GM12878 (cell line): ENCODE measurements at regions not wholly inside any gene's neighbourhood (a gene's known extent, or its start where the extent isn't known, plus 50 kb on each side); places are given as distances from the start of the nearest gene placed in this dataset.

ENCODE experiments used
- ATAC-seq: fragments of 200-7000 bp; cut with Tn5 transposase; 3 replicates; pipeline ENCODE4 v1.9.1; 2020; ENCODE audit warnings: mild to moderate bottlenecking, moderate library complexity
- BruUV-seq: library from RNA; stranded (reverse); fragments of 400-500 nt; replicated peaks from 2 replicates; lab custom pipeline; 2021; lab: Mats Ljungman, UMichigan
- CTCF ChIA-PET: fragments of 300-600 bp; sonication (Branson Sonifier 250); formaldehyde crosslinking; extraction: SDS; loops from one replicate; lab custom pipeline; 2021; ENCODE audit warnings: inconsistent platforms; lab: Yijun Ruan, JAX
- POLR2A ChIA-PET: fragments of 350-600 bp; formaldehyde crosslinking; extraction: SDS; loops from one replicate; lab custom pipeline; 2021; ENCODE audit warnings: inconsistent platforms; lab: Charles Lee
- RAD21 ChIA-PET: fragments of 300-600 bp; sonication (Branson Sonifier 250); formaldehyde crosslinking; loops from one replicate; lab custom pipeline; 2023; ENCODE audit warnings: antibody characterized with exemption; ENCODE audit not compliant: unreplicated experiment; lab: Charles Lee
- SMC1A ChIA-PET: fragments of 300-600 bp; sonication (Branson Sonifier 250); formaldehyde crosslinking; loops from one replicate; lab custom pipeline; 2023; ENCODE audit not compliant: unreplicated experiment, uncharacterized antibody; lab: Charles Lee
- DNase-seq: peaks from one replicate; pipeline ENCODE4 v3.0.0-alpha.2; 2011; ENCODE audit warnings: low read depth, low spot score
- FAIRE-seq: peaks from 3 replicates; lab custom pipeline; 2011; peaks lifted over from hg19 to GRCh38; lab: Jason Lieb, UNC
- H2AFZ ChIP-seq: 2 replicates; pipeline ENCODE4 v1.6.0; 2011; ENCODE audit warnings: low read depth, low read length, control low read depth; ENCODE audit not compliant: control insufficient read depth
- H3K27ac ChIP-seq: 2 replicates; pipeline ENCODE4 v1.5.1; 2011; ENCODE audit warnings: control low read depth; ENCODE audit not compliant: control insufficient read depth, insufficient read depth
- H3K27me3 ChIP-seq, 2 experiments: replicated peaks in 1 of 2; 2 replicates each; pipeline versions ENCODE4 v1.6.0 to v1.6.1; 2011; ENCODE audit warnings: low read length in 1 of 2; ENCODE audit not compliant: control insufficient read depth in 2 of 2, insufficient read depth in 2 of 2
- H3K36me3 ChIP-seq, 2 experiments: 2 replicates each; pipeline ENCODE4 v1.5.1; 2011; ENCODE audit warnings: low read length in 1 of 2; ENCODE audit not compliant: control insufficient read depth in 2 of 2, insufficient read depth in 2 of 2
- H3K4me1 ChIP-seq: 2 replicates; pipeline ENCODE4 v1.6.1; 2011; ENCODE audit warnings: mild to moderate bottlenecking, low read length, moderate library complexity, mixed read lengths; ENCODE audit not compliant: control insufficient read depth, insufficient read depth
- H3K4me2 ChIP-seq: 2 replicates; pipeline ENCODE4 v1.6.0; 2011; ENCODE audit warnings: control low read depth; ENCODE audit not compliant: control insufficient read depth, insufficient read depth
- H3K4me3 ChIP-seq: fragments of 200-600 bp; sonication (generic); 2 replicates; pipeline ENCODE4 v1.5.1; 2016
- H3K79me2 ChIP-seq: 2 replicates; pipeline ENCODE4 v1.6.0; 2011; ENCODE audit warnings: low read length; ENCODE audit not compliant: control insufficient read depth, insufficient read depth
- H3K9ac ChIP-seq: 2 replicates; pipeline ENCODE4 v1.8.0; 2011; ENCODE audit warnings: low read length, control low read depth, mixed read lengths; ENCODE audit not compliant: control insufficient read depth, insufficient read depth
- H3K9me3 ChIP-seq: replicated peaks from 3 replicates; pipeline ENCODE4 v1.5.1; 2011; ENCODE audit warnings: mild to moderate bottlenecking, low read length; ENCODE audit not compliant: control insufficient read depth, insufficient read depth
- H4K20me1 ChIP-seq: 2 replicates; pipeline ENCODE4 v1.6.0; 2011; ENCODE audit not compliant: control insufficient read depth, insufficient read depth
- BHLHE40 ChIP-seq, 2 experiments: fragments of 450-650 bp in 1 of 2; IDR thresholded peaks; 2 replicates each; pipeline ENCODE4 v1.6.1; 2011 to 2017; ENCODE audit warnings: low read depth in 2 of 2, borderline replicate concordance in 1 of 2, improper control_type of control experiment in 1 of 2, low read length in 1 of 2, mild to moderate bottlenecking in 1 of 2
- CBX3 ChIP-seq: fragments of 200-600 bp; sonication (generic); IDR thresholded peaks from 2 replicates; pipeline ENCODE4 v1.6.1; 2016; ENCODE audit warnings: low read depth, borderline replicate concordance
- CHD1 ChIP-seq: IDR thresholded peaks from 2 replicates; pipeline ENCODE4 v1.6.1; 2012; ENCODE audit warnings: low read depth, low read length, improper control_type of control experiment
- CHD2 ChIP-seq: IDR thresholded peaks from 2 replicates; pipeline ENCODE4 v1.6.1; 2011; ENCODE audit warnings: low read depth, low read length, improper control_type of control experiment, borderline replicate concordance
- E2F8 ChIP-seq: fragments of 450-650 bp; IDR thresholded peaks from 2 replicates; pipeline ENCODE4 v1.6.1; 2018; ENCODE audit warnings: mild to moderate bottlenecking, low read depth, moderate library complexity; ENCODE audit not compliant: partially characterized antibody
- EP300 ChIP-seq, 2 experiments: fragments of 150-350 bp in 1 of 2; IDR thresholded peaks; 2 replicates each; pipeline ENCODE4 v1.6.1; 2011 to 2012; ENCODE audit warnings: low read depth in 2 of 2, low read length in 2 of 2, borderline replicate concordance in 1 of 2, improper control_type of control experiment in 1 of 2, inconsistent platforms in 1 of 2; ENCODE audit not compliant: control insufficient read depth in 1 of 2
- FOXK2 ChIP-seq: fragments of 450-650 bp; IDR thresholded peaks from 2 replicates; pipeline ENCODE4 v1.6.1; 2017; ENCODE audit warnings: mild to moderate bottlenecking, moderate library complexity
- FOXM1 ChIP-seq: IDR thresholded peaks from 2 replicates; pipeline ENCODE4 v1.6.1; 2012; ENCODE audit warnings: low read depth, mild to moderate bottlenecking, inconsistent platforms, low read length, moderate library complexity
- GATAD2B ChIP-seq: fragments of 450-650 bp; conservative IDR thresholded peaks from 2 replicates; pipeline ENCODE4 v1.6.1; 2017; ENCODE audit warnings: low read depth, mild to moderate bottlenecking, moderate library complexity
- HDGF ChIP-seq: fragments of 450-650 bp; IDR thresholded peaks from 2 replicates; pipeline ENCODE4 v1.6.1; 2016; ENCODE audit warnings: antibody characterized with exemption
- IRF4 ChIP-seq: IDR thresholded peaks from 2 replicates; pipeline ENCODE4 v1.6.1; 2011; ENCODE audit warnings: low read depth, low read length
- JUNB ChIP-seq: IDR thresholded peaks from 2 replicates; pipeline ENCODE4 v1.6.1; 2016; ENCODE audit warnings: antibody characterized with exemption, mild to moderate bottlenecking
- NBN ChIP-seq: fragments of 450-650 bp; IDR thresholded peaks from 2 replicates; pipeline ENCODE4 v1.6.1; 2016
- PML ChIP-seq: IDR thresholded peaks from 2 replicates; pipeline ENCODE4 v1.6.1; 2012; ENCODE audit warnings: low read length, inconsistent platforms
- SIN3A ChIP-seq: IDR thresholded peaks from 2 replicates; pipeline ENCODE4 v1.6.1; 2012; ENCODE audit warnings: low read depth, low read length, improper control_type of control experiment
- ZNF622 ChIP-seq: fragments of 450-650 bp; IDR thresholded peaks from 2 replicates; pipeline ENCODE4 v1.6.1; 2017; ENCODE audit warnings: mild to moderate bottlenecking, inconsistent platforms
- WGBS: methylation state at CpG from one replicate; pipeline ENCODE4 v1.1.6; 2016; ENCODE audit warnings: low lambda C conversion rate; ENCODE audit not compliant: insufficient replicate concordance, insufficient coverage; ENCODE audit errors: missing lambda C conversion rate; 5-methylcytosine and 5-hydroxymethylcytosine counted together
- in situ Hi-C: fragments of 300-500 bp; cut with MboI; formaldehyde crosslinking; loops from 9 replicates; pipeline ENCODE4 v1.14.3; 2018; ENCODE audit warnings: mixed read lengths
- intact Hi-C: fragments of 100-400 bp; cut with micrococcal nuclease; formaldehyde crosslinking; loops from one replicate; pipeline ENCODE4 v1.14.2; 2022; ENCODE audit not compliant: unreplicated experiment
- TF ChIP-seq, protein P1 (sequence below): fragments of 450-650 bp; IDR thresholded peaks from 2 replicates; pipeline ENCODE4 v1.6.1; 2014; ENCODE audit warnings: mild to moderate bottlenecking
- TF ChIP-seq, protein P2 (sequence below): fragments of 450-650 bp; IDR thresholded peaks from 2 replicates; pipeline ENCODE4 v1.6.1; 2017; ENCODE audit warnings: mild to moderate bottlenecking, moderate library complexity

DNA sequence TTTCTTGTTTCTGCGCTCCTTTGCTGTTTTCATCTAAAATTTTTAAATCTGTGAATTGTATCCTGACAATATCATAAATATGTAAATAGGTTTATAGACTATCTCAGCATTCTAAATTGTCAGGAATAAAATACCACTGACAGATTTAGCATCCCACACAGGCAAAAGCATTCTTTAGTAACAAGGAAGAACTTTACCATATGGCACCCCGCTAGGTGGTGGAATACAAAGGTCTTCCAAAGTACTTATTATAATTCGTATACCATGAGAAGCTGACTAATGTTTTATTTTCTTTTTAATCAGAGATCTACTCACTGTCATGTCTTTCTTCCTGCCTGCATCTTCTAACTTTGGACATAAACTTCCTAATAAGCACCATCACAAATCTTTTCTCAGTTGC, 328.8 kb upstream of the NOVA1 start:
- no peaks in the 10 kb centered on the region for H3K9me3 ChIP-seq
- ChIA-PET SMC1A (no interaction called here), CTCF (no interaction called here), POLR2A (no interaction called here), RAD21 (no interaction called here)
- TF ChIP-seq ZNF622 (no peak), FOXK2 (no peak), FOXM1 (no peak), CBX3 (no peak), CHD2 (no peak), PML (no peak), GATAD2B (no peak), NBN (no peak), CHD1 (no peak), IRF4 (no peak), SIN3A (no peak), EP300 (IDR thresholded peaks at IDR 0.05; ENCODE audit: borderline replicate concordance in 1 of 2, control insufficient read depth in 1 of 2, low read depth in 2 of 2, low read length in 2 of 2) (no peak), JUNB (no peak), E2F8 (no peak), BHLHE40 (IDR thresholded peaks at IDR 0.05; ENCODE audit: borderline replicate concordance in 1 of 2, low read depth in 2 of 2, low read length in 1 of 2) (no peak), HDGF (no peak)
- TF ChIP-seq, protein P1, sequence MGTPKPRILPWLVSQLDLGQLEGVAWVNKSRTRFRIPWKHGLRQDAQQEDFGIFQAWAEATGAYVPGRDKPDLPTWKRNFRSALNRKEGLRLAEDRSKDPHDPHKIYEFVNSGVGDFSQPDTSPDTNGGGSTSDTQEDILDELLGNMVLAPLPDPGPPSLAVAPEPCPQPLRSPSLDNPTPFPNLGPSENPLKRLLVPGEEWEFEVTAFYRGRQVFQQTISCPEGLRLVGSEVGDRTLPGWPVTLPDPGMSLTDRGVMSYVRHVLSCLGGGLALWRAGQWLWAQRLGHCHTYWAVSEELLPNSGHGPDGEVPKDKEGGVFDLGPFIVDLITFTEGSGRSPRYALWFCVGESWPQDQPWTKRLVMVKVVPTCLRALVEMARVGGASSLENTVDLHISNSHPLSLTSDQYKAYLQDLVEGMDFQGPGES = no peak
- TF ChIP-seq, protein P2, sequence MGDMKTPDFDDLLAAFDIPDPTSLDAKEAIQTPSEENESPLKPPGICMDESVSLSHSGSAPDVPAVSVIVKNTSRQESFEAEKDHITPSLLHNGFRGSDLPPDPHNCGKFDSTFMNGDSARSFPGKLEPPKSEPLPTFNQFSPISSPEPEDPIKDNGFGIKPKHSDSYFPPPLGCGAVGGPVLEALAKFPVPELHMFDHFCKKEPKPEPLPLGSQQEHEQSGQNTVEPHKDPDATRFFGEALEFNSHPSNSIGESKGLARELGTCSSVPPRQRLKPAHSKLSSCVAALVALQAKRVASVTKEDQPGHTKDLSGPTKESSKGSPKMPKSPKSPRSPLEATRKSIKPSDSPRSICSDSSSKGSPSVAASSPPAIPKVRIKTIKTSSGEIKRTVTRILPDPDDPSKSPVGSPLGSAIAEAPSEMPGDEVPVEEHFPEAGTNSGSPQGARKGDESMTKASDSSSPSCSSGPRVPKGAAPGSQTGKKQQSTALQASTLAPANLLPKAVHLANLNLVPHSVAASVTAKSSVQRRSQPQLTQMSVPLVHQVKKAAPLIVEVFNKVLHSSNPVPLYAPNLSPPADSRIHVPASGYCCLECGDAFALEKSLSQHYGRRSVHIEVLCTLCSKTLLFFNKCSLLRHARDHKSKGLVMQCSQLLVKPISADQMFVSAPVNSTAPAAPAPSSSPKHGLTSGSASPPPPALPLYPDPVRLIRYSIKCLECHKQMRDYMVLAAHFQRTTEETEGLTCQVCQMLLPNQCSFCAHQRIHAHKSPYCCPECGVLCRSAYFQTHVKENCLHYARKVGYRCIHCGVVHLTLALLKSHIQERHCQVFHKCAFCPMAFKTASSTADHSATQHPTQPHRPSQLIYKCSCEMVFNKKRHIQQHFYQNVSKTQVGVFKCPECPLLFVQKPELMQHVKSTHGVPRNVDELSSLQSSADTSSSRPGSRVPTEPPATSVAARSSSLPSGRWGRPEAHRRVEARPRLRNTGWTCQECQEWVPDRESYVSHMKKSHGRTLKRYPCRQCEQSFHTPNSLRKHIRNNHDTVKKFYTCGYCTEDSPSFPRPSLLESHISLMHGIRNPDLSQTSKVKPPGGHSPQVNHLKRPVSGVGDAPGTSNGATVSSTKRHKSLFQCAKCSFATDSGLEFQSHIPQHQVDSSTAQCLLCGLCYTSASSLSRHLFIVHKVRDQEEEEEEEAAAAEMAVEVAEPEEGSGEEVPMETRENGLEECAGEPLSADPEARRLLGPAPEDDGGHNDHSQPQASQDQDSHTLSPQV = no peak
- DNase-seq (no peak), FAIRE-seq (no peak), ATAC-seq (no peak)
- H4K20me1 ChIP-seq = no peaks in the 10 kb centered on the region
- 29% methylated on average over 3 of the region's 3 CpGs for WGBS
- no peaks in the 10 kb centered on the region for H3K79me2 ChIP-seq
- H3K4me3 ChIP-seq = no peak overlapping the region
- no peak overlapping the region for H3K9ac ChIP-seq
- no peaks in the 10 kb centered on the region for H3K27me3 ChIP-seq
- H3K4me1 ChIP-seq = no peaks in the 10 kb centered on the region
- no peak overlapping the region for H3K27ac ChIP-seq
- no peak overlapping the region for H2AFZ ChIP-seq
- in situ Hi-C loops (no loop called here), intact Hi-C loops (no loop called here)
- BruUV-seq = no TSS peak
- no peaks in the 10 kb centered on the region for H3K36me3 ChIP-seq
- no peak overlapping the region for H3K4me2 ChIP-seq
